NCI-H524 treated with DMSO at 0.1 percent for 48 hours (cell line): ENCODE measurements at regions not wholly inside any gene's neighbourhood (a gene's known extent, or its start where the extent isn't known, plus 50 kb on each side); places are given as distances from the start of the nearest gene placed in this dataset.
A peak's percentile ranks its signal among the peaks of the same experiment; 100 is the strongest.

Experiments
- DNase-seq: peaks from one replicate; lab custom pipeline; 2025; lab: John Stamatoyannopoulos, UW

- DNase-seq, result no peak
Observed at GRCh38 chr10:43957267-43958070, 308.8 kb upstream of the ZNF32 start.

GRCh38 chr10:43955978-43956377, 307.3 kb upstream of the ZNF32 start:
- no peak for DNase-seq

GRCh38 chr10:43955002-43955596, 306.4 kb upstream of the ZNF32 start:
- peak; percentile 31 for DNase-seq

GRCh38 chr10:43953672-43954071, 305.0 kb upstream of the ZNF32 start:
- no peak for DNase-seq

GRCh38 chr10:43952760-43953159, 304.1 kb upstream of the ZNF32 start:
- DNase-seq, result no peak

GRCh38 chr10:43949351-43949750, 300.7 kb upstream of the ZNF32 start:
- no peak for DNase-seq

- no peak for DNase-seq
Observed at GRCh38 chr10:43946445-43946844, 297.8 kb upstream of the ZNF32 start.

GRCh38 chr10:43945908-43946307, 297.2 kb upstream of the ZNF32 start:
- DNase-seq, result no peak

GRCh38 chr10:43945094-43945730, 296.5 kb upstream of the ZNF32 start:
- no peak for DNase-seq

- no peak for DNase-seq
Observed at GRCh38 chr10:43944381-43945093, 295.9 kb upstream of the ZNF32 start.

GRCh38 chr10:43943818-43944360, 295.2 kb upstream of the ZNF32 start:
- no peak for DNase-seq

GRCh38 chr10:43943119-43943817, 294.6 kb upstream of the ZNF32 start:
- no peak for DNase-seq

GRCh38 chr10:43942096-43942850, 293.6 kb upstream of the ZNF32 start:
- no peak for DNase-seq

GRCh38 chr10:43940898-43941837, 292.5 kb upstream of the ZNF32 start:
- no peak for DNase-seq

GRCh38 chr10:43939939-43940820, 291.5 kb upstream of the ZNF32 start:
- peak; percentile 76 for DNase-seq

- DNase-seq, result no peak
Observed at GRCh38 chr10:43939389-43939938, 290.8 kb upstream of the ZNF32 start.

- DNase-seq, result no peak
Observed at GRCh38 chr10:43938810-43939209, 290.1 kb upstream of the ZNF32 start.

- DNase-seq, result no peak
Observed at GRCh38 chr10:43931308-43931930, 282.7 kb upstream of the ZNF32 start.
